KMS-11 (cell line): ENCODE measurements at regions not wholly inside any gene's neighbourhood (a gene's known extent, or its start where the extent isn't known, plus 50 kb on each side); places are given as distances from the start of the nearest gene placed in this dataset.

ENCODE experiments used
- H2AFZ ChIP-seq: fragments of 200-600 bp; sonication (generic); 2 replicates; pipeline ENCODE4 v1.6.1; 2016; ENCODE audit warnings: antibody characterized with exemption, mixed run types, low read depth
- H3K27ac ChIP-seq: fragments of 200-600 bp; sonication (generic); 2 replicates; pipeline ENCODE4 v1.6.1; 2016; ENCODE audit warnings: mild to moderate bottlenecking, mixed run types
- H3K27me3 ChIP-seq: fragments of 200-600 bp; sonication (generic); 2 replicates; pipeline ENCODE4 v1.6.1; 2017; ENCODE audit warnings: mild to moderate bottlenecking, low read depth, mixed run types, moderate library complexity; ENCODE audit not compliant: insufficient read depth
- H3K36me3 ChIP-seq: fragments of 200-600 bp; sonication (generic); 2 replicates; pipeline ENCODE4 v1.6.1; 2017; ENCODE audit warnings: mild to moderate bottlenecking, mixed run types; ENCODE audit not compliant: insufficient read depth
- H3K4me1 ChIP-seq: fragments of 200-600 bp; sonication (generic); 2 replicates; pipeline ENCODE4 v1.6.1; 2016; ENCODE audit warnings: mild to moderate bottlenecking, low read depth, mixed run types; ENCODE audit not compliant: poor library complexity, severe bottlenecking
- H3K4me2 ChIP-seq: fragments of 200-600 bp; sonication (generic); 2 replicates; pipeline ENCODE4 v1.7.0; 2016; ENCODE audit warnings: mild to moderate bottlenecking, mixed run types
- H3K4me3 ChIP-seq: fragments of 200-600 bp; sonication (generic); IDR thresholded peaks from 2 replicates; pipeline ENCODE4 v1.6.1; 2017; ENCODE audit warnings: low read depth, low read length, mixed read lengths; ENCODE audit not compliant: insufficient read depth
- H3K79me2 ChIP-seq: fragments of 200-600 bp; sonication (generic); 2 replicates; pipeline ENCODE4 v1.6.1; 2016; ENCODE audit warnings: low read depth, mixed run types; ENCODE audit not compliant: insufficient read depth
- H3K9ac ChIP-seq: fragments of 200-600 bp; sonication (generic); 2 replicates; pipeline ENCODE4 v1.6.1; 2016; ENCODE audit warnings: mild to moderate bottlenecking, mixed run types
- H4K20me1 ChIP-seq: fragments of 200-600 bp; sonication (generic); 2 replicates; pipeline ENCODE4 v1.6.1; 2016; ENCODE audit warnings: mild to moderate bottlenecking, mixed run types; ENCODE audit not compliant: insufficient read depth
- TF ChIP-seq, protein P1 (sequence below): fragments of 200-600 bp; sonication (generic); conservative IDR thresholded peaks from 2 replicates; pipeline ENCODE4 v1.6.1; 2017; ENCODE audit warnings: low read depth, mild to moderate bottlenecking, antibody characterized with exemption, low read length, moderate library complexity, mixed read lengths

DNA sequence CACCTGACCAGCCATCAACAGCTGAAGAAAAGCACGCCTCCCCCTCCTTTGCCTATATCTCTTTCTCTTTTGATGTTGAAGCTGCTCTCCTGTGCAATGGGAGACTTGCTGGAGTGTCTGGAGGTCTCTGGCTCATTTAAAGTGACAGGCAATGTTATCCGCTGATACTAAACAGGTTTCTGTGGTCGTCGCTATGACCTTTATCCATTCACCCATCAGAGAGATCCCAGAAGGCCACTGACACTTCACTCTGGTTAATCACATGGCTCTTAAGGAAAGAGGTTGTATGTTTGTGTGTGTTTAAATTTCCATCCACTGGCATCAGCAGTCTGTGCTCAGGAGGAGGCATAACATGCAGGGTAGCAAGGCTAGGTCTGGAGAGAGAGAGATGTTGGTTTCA, 277.3 kb downstream of the MTX2 start:
- Histone ChIP-seq H3K79me2 (no peaks in the 10 kb centered on the region), H3K4me2 (no peak overlapping the region), H3K36me3 (no peaks in the 10 kb centered on the region), H4K20me1 (no peaks in the 10 kb centered on the region), H3K4me3 (no peak overlapping the region), H3K27ac (no peak overlapping the region), H2AFZ (no peak overlapping the region), H3K27me3 (no peaks in the 10 kb centered on the region), H3K9ac (no peak overlapping the region), H3K4me1 (peaks cover 7% of the 10 kb centered on the region)
- TF ChIP-seq, protein P1, sequence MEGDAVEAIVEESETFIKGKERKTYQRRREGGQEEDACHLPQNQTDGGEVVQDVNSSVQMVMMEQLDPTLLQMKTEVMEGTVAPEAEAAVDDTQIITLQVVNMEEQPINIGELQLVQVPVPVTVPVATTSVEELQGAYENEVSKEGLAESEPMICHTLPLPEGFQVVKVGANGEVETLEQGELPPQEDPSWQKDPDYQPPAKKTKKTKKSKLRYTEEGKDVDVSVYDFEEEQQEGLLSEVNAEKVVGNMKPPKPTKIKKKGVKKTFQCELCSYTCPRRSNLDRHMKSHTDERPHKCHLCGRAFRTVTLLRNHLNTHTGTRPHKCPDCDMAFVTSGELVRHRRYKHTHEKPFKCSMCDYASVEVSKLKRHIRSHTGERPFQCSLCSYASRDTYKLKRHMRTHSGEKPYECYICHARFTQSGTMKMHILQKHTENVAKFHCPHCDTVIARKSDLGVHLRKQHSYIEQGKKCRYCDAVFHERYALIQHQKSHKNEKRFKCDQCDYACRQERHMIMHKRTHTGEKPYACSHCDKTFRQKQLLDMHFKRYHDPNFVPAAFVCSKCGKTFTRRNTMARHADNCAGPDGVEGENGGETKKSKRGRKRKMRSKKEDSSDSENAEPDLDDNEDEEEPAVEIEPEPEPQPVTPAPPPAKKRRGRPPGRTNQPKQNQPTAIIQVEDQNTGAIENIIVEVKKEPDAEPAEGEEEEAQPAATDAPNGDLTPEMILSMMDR = no peak

DNA sequence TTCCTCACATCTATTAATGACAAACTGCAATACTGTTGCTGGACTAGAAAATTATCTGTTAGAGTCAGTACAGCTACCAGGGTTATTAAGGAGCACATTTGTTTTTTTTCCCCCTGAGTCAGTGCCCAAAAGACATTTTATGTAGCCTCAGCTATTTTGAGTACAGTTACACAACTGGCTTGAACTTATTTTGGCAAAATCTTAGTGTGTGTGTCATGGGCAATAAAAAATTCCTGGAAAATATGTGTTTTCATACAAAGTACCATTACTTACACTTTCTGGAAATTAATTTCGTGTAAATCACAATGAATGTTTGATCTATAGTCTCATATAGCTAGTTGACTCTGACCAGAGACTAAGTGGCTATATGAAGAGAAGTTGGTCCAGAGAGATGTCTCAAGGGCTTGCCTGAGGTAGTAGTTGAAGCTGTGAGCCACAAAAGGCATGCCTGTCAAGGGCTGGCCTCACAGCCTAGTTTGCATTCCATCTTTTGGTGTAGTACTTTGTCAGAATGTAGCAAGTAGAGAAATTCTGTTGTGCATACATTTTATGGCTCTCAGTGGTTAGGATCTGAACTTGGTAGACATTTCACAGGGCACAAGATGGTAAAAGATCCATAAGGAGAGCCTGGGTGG, 283.4 kb downstream of the MTX2 start:
- no peak overlapping the region for H2AFZ ChIP-seq

DNA sequence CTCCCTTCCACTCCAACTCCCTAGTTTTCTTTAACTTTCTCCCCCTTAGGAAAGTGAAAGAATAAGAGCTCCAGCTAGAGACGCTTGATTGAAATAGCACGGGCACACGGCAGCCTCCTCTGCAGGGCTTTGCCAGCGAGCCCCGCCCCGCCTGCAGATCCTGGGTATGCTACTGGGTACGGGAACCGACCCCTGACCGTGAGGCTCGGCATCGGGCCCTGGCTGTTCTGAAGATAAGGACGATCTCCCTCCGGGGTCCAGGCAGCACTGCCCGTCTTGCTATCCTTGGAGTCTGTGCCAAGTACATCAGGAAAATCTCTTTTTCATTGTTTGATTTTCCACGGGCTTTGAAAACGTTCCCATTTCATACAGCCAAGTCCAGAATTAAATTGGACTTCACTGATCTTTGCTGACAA, 284.5 kb downstream of the MTX2 start:
- H3K4me3 ChIP-seq = peak overlapping the region; percentile 75
- H3K27me3 ChIP-seq = no peaks in the 10 kb centered on the region
- peak overlapping the region; percentile 45; the same call in 1 of the 2 replicates for H3K27ac ChIP-seq
- peaks cover 50% of the 10 kb centered on the region for H3K4me1 ChIP-seq
- peak overlapping the region; percentile 45 for H3K9ac ChIP-seq
- no peaks in the 10 kb centered on the region for H3K36me3 ChIP-seq
- H2AFZ ChIP-seq = peak overlapping the region; percentile 75
- TF ChIP-seq, protein P1 = no peak
- no peaks in the 10 kb centered on the region for H3K79me2 ChIP-seq
- peak overlapping the region; percentile 55 for H3K4me2 ChIP-seq
- H4K20me1 ChIP-seq = no peaks in the 10 kb centered on the region

More for the DNA sequence above, 283.4 kb downstream of the MTX2 start:
- Histone ChIP-seq H3K9ac (no peak overlapping the region), H3K27ac (no peak overlapping the region), H3K4me2 (no peak overlapping the region), H3K36me3 (no peaks in the 10 kb centered on the region), H3K4me3 (no peak overlapping the region), H3K79me2 (no peaks in the 10 kb centered on the region), H4K20me1 (no peaks in the 10 kb centered on the region), H3K27me3 (no peaks in the 10 kb centered on the region), H3K4me1 (peaks cover 40% of the 10 kb centered on the region)
- TF ChIP-seq, protein P1 = no peak

DNA sequence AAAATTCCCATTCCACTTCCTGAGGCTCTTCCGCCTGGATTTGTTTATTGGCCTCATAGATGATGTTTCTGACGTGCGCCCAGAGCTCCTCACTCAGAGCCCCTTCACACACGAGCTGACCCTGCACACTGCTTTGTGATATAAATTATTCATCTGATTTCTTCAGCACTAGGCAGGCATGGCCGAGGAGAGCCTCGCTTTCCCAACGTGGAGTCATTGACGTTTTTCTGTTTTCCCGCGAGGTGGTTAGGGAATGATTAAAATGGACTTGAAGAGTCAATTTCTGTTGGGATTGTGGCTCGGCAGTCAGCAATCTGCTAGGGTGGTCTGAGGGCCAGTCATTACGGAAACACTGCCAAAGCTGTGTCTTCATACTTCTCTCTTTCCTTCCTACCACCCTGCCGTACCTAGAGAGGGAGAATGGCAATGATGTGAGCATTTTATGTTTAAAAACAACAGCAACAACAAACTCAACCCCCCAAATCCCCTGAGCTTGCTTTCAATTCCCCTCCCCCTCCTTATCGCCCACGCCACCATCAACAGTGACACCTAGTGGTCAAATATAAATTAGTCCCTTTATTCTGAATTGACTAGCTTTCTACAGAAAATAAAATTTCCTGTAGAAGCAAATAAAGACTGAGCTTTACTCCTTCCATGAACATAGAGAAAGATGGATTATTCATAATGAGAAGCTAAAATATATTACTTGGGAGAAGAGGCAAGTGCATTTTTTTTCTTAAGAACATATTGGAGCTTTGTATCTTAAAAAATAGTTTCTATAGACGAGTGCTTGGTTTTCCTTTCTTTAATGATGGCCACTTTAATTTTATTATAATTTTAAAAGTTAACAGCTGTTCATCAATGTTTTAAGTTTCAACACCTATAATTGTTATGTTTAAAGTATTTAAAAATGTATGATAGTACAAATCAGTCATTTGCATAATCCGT, 285.1 kb downstream of the MTX2 start:
- TF ChIP-seq, protein P1 = peak; percentile 99
- Histone ChIP-seq H3K4me1 (peaks cover 56% of the 10 kb centered on the region), H3K9ac (peak overlapping the region; percentile 45), H3K4me3 (peak overlapping the region; percentile 75), H3K27me3 (no peaks in the 10 kb centered on the region), H3K4me2 (peak overlapping the region; percentile 55), H4K20me1 (no peaks in the 10 kb centered on the region), H3K79me2 (no peaks in the 10 kb centered on the region), H3K36me3 (no peaks in the 10 kb centered on the region), H3K27ac (peak overlapping the region; percentile 45; the same call in 1 of the 2 replicates), H2AFZ (peak overlapping the region; percentile 75)
